ENCODE measurements at regions not wholly inside any gene's neighbourhood (a gene's known extent, or its start where the extent isn't known, plus 50 kb on each side); places are given as distances from the start of the nearest gene placed in this dataset.

DNA sequence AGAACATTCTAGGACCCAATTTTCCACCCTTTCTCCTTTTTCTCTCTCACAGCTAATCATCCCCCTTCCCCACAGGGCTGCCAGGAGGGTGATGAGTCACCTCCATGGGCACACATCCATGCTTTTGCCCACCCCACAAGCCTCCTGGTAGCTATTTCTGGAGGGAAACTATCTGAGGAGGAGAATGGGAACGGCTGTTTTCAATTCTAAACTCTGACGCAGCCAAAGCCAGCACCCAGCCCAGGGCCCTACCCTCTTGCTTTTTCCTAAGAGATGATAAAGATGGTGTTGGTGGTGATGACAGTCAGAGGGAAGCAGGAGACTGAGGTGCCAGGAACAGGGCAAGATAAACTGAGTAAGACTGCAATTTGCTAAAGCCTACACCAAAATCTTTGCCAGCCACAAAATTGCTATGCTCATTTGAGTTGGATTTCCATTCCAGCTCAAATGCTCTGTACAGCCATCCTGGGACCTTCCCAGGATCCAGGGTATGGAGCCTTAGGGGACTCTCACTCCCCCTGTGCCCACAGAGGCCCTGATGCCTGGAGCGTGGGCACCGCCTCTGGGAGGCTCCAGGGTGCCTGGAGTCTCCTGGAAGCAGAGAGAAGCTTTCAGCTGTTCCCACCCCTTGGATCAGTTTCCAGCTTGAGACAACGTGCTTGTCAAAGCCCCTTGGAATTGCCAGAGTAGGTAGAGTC, 62.0 kb upstream of the FZD7 start:
- DNase-seq (ENCODE audit: low read depth) = peak; percentile 19
- TF ChIP-seq, protein P1, sequence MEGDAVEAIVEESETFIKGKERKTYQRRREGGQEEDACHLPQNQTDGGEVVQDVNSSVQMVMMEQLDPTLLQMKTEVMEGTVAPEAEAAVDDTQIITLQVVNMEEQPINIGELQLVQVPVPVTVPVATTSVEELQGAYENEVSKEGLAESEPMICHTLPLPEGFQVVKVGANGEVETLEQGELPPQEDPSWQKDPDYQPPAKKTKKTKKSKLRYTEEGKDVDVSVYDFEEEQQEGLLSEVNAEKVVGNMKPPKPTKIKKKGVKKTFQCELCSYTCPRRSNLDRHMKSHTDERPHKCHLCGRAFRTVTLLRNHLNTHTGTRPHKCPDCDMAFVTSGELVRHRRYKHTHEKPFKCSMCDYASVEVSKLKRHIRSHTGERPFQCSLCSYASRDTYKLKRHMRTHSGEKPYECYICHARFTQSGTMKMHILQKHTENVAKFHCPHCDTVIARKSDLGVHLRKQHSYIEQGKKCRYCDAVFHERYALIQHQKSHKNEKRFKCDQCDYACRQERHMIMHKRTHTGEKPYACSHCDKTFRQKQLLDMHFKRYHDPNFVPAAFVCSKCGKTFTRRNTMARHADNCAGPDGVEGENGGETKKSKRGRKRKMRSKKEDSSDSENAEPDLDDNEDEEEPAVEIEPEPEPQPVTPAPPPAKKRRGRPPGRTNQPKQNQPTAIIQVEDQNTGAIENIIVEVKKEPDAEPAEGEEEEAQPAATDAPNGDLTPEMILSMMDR (IDR thresholded peaks at IDR 0.05; ENCODE audit: insufficient read depth, low read depth, low read length) = no peak
- no peak overlapping the region for H3K4me3 ChIP-seq (ENCODE audit: low read depth, low read length)

DNA sequence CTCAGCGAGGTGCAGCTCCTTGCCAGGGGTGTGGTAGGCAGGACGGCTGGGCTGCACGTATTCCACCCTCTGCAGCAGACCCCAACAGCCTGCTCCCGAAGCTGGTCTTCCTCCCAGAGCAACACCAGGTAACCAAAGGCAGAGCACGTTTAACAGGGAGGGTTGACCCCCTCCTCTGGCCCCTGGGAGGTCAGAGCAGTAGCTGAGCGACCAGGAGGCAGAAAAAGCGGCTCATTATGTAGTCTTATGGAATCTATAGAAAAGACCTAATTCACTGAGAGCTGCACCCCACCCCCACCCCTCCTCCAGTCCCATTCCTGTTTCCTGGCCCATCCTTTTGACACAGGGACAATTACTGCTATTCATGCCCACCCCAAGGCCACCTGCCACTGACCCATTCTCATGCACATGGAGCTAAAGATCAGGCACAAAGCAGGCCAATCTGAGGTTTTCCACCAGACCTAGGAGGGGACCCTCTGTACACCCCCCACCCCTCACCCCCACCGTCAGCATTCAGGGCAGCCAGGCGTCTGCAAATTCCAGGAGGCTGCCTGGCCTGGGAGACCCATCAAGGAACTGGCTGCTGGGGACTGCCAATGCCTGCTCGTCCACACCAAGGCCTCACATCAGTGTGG, 60.9 kb upstream of the FZD7 start:
- DNase-seq (ENCODE audit: low read depth) = no peak
- TF ChIP-seq, protein P1 (IDR thresholded peaks at IDR 0.05; ENCODE audit: insufficient read depth, low read depth, low read length) = no peak

DNA sequence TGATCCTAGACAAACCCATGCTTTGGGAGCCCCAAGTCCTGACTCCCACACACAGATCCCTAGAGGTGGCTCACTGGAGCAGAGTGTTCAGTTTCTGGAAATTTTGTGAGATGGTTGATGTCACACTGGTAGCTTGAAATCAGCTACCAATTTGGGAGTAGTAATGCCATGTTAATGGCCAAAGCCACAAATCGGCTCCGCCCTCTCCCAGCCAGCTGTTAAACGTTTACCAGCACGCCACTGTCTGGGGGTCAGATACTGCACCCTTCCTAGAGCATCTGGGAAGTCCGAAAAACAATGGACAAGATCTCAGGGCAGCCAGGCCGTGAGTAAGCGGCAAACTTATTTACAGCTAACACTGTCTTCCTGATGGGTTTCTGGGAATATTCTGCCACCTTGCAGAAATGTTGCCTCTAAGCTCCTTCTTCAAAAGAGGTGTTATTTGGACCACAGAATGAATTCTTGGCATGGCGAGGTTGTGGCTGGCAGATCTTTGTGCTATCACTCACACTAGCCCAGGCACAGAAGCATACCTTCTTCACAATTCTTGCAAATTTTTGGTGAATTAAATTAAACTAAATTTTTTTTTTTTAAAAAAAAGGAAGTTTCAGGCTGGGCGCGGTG, 60.2 kb upstream of the FZD7 start:
- DNase-seq (ENCODE audit: low read depth) = no peak
- H3K4me3 ChIP-seq (ENCODE audit: low read depth, low read length) = no peak overlapping the region
- TF ChIP-seq, protein P1 (IDR thresholded peaks at IDR 0.05; ENCODE audit: insufficient read depth, low read depth, low read length) = no peak

More for the DNA sequence above, 60.9 kb upstream of the FZD7 start:
- no peak overlapping the region for H3K4me3 ChIP-seq (ENCODE audit: low read depth, low read length)

DNA sequence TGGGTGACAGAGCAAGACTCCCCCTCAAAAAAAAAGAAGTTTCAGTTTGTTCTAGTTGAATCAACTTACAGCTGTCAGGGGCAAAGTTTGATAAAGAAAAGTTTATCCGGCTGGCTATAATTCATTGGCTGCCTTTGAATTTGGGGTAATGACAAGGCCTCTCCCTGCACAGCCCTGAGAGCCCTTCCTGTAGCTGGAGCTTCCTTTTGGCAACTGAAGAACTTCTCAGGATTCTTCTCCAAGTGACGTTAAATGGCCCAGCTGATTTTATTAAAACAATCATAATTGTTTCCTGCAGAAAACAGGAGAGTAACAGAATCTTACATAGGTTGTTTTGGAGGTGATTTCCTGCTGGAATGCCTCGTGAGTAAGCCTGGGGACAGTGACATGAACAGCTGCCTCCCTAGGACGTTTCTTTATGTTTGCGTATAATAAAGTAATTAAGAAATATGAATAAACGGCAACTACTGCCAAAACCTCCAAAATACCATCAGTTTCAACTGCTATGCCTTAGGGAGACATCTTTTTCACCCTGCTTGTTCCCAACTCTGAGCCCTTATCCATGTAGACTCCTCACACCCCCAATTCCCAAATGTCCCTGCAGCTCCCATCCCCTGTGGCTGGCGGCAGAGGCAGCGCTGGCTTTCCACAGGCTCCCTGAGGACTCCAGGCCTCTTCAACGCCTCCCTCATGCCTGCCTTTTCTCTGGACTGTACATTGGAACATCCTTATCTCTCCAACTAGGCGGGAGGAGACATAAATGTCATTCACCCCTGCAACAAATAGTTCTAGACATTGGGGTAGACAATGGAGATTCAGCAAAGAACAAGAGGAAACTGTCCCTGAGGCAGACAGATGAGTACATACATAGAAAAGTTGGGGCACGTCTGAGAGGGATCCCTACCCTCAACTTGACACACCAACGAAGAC, 59.2 kb upstream of the FZD7 start:
- H3K4me3 ChIP-seq (ENCODE audit: low read depth, low read length) = no peak overlapping the region
- no peak for DNase-seq (ENCODE audit: low read depth)
- TF ChIP-seq, protein P1 (IDR thresholded peaks at IDR 0.05; ENCODE audit: insufficient read depth, low read depth, low read length) = no peak

GRCh38 chr2:201975434-201975833, 58.2 kb upstream of the FZD7 start:
- no peak for DNase-seq (ENCODE audit: low read depth)
- TF ChIP-seq, protein P1 (IDR thresholded peaks at IDR 0.05; ENCODE audit: insufficient read depth, low read depth, low read length) = no peak
- no peak overlapping the region for H3K4me3 ChIP-seq (ENCODE audit: low read depth, low read length)

DNA sequence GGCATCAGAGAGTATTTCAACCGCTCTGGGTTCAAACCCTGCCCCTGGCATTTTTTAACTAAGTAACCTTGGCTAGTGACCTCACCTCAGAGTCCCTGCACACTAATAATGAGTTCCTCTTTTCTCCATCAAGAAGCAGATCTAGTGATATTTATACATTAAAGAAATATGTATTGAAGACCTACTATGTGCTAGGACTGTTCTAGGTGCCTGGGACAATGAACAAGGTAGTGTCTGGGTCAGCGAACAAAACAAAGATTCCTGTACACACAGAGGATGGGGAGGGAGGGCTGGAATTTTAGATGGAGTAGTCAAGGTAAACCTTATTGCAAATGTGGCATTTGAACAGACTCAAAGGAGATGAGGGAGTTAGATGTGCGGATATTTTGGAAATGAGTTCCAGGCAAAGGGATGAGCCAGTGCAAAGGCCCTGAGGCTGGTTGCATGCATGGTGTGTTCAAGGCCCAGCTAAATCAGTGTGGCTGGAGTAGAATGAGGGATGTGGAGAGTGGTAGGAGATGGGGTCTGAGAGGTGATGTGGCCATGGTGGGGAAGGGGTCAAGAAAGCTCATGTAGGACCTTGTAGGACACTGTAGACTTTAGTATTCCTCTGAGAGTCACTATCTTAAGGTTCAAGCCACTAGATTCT, 57.6 kb upstream of the FZD7 start:
- TF ChIP-seq, protein P1 (IDR thresholded peaks at IDR 0.05; ENCODE audit: insufficient read depth, low read depth, low read length) = no peak
- H3K4me3 ChIP-seq (ENCODE audit: low read depth, low read length) = no peak overlapping the region
- DNase-seq (ENCODE audit: low read depth) = no peak
